ENCODE measurements at regions not wholly inside any gene's neighbourhood (a gene's known extent, or its start where the extent isn't known, plus 50 kb on each side); places are given as distances from the start of the nearest gene placed in this dataset.

DNA sequence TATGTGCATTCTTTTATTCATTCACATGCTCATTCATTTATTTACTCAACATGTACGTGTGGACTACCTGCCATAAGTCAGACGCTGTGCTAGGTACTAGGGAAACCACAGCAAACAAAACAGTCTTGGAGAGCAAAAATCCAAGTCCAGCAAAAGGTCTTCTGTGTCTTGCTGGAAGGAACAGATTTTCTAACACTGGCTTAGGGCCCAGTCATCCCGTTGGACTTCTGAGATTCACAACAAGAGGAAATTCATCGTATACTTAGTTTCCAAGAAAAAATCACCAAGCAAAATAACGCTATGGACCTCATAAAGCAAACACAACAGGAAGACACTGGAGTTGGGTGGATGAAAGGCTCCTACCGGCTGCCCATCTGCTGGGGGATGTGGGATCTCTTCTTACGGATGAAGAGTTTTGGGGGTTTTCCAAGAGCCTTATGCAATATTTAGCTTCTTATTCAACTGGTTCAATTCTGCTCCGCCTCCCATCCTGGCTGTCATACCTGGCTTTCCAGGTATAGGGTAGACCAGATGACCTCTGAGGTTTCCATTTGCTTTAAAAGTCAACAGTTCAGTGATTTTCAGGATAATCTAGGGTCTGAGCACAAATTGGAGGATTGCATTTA is 262.7 kb downstream of the HAUS1 start:
- no peak for TF ChIP-seq GABPA (IDR thresholded peaks at IDR 0.05 in 1 of 2, conservative IDR thresholded peaks at IDR 0.05 in 1 of 2)
- TF ChIP-seq RXRA (IDR thresholded peaks at IDR 0.05), result no peak
- no peak for TF ChIP-seq ZBTB33 (IDR thresholded peaks at IDR 0.05)
- TF ChIP-seq FOXA1 (IDR thresholded peaks at IDR 0.05), result no peak
- TF ChIP-seq HNF4G (IDR thresholded peaks at IDR 0.05), result no peak
- TF ChIP-seq FOXA2 (IDR thresholded peaks at IDR 0.05), result no peak
- TF ChIP-seq CTCF (IDR thresholded peaks at IDR 0.05; ENCODE audit: low read depth, low read length, missing input control), result no peak
- TF ChIP-seq REST (IDR thresholded peaks at IDR 0.05), result no peak
- TF ChIP-seq NR2F2 (IDR thresholded peaks at IDR 0.05), result no peak
- TF ChIP-seq JUND (IDR thresholded peaks at IDR 0.05), result no peak
- TF ChIP-seq EGR1 (IDR thresholded peaks at IDR 0.05; ENCODE audit: low read depth in 2 of 2), result no peak
- TF ChIP-seq ATF3 (IDR thresholded peaks at IDR 0.05), result no peak
- WGBS, result 59% methylated on average over 8 of the region's 8 CpGs
- Histone ChIP-seq H3K27me3 (ENCODE audit: control insufficient read depth in 4 of 4, insufficient read depth in 4 of 4, low read length in 3 of 4) (no peaks in the 10 kb centered on the region), H3K9me3 (ENCODE audit: control insufficient read depth in 4 of 4, low read length in 3 of 4) (no peaks in the 10 kb centered on the region), H3K36me3 (ENCODE audit: control insufficient read depth in 4 of 4, insufficient read depth in 3 of 4, low read depth in 1 of 4, low read length in 3 of 4) (no peaks in the 10 kb centered on the region), H3K9ac (ENCODE audit: low read depth in 1 of 2, low read length in 2 of 2) (no peak overlapping the region), H3K27ac (ENCODE audit: low read depth in 1 of 2, low read length in 2 of 2) (no peak overlapping the region), H3K4me1 (ENCODE audit: control insufficient read depth in 4 of 4, insufficient read depth in 4 of 4, low read length in 3 of 4) (no peaks in the 10 kb centered on the region), H3K4me3 (ENCODE audit: low read depth in 1 of 3, low read length in 3 of 3) (no peak overlapping the region)
- no peak for DNase-seq (ENCODE audit: low spot score)

GRCh38 chr18:46369323-46369722 is 265.1 kb downstream of the HAUS1 start:
- H3K27me3 ChIP-seq (ENCODE audit: control insufficient read depth in 4 of 4, insufficient read depth in 4 of 4, low read length in 3 of 4), result no peaks in the 10 kb centered on the region
- no peak overlapping the region for H3K4me3 ChIP-seq (ENCODE audit: low read depth in 1 of 3, low read length in 3 of 3)
- TF ChIP-seq TAF1 (conservative IDR thresholded peaks at IDR 0.05) (no peak), SP1 (IDR thresholded peaks at IDR 0.05) (no peak), FOXA2 (IDR thresholded peaks at IDR 0.05) (no peak), ZBTB33 (IDR thresholded peaks at IDR 0.05) (no peak), ATF3 (IDR thresholded peaks at IDR 0.05) (no peak), EGR1 (IDR thresholded peaks at IDR 0.05; ENCODE audit: low read depth in 2 of 2) (no peak)
- no peak overlapping the region for H3K27ac ChIP-seq (ENCODE audit: low read depth in 1 of 2, low read length in 2 of 2)
- no peaks in the 10 kb centered on the region for H3K36me3 ChIP-seq (ENCODE audit: control insufficient read depth in 4 of 4, insufficient read depth in 3 of 4, low read depth in 1 of 4, low read length in 3 of 4)
- WGBS, result 84% methylated on average over 4 of the region's 4 CpGs
- H3K4me1 ChIP-seq (ENCODE audit: control insufficient read depth in 4 of 4, insufficient read depth in 4 of 4, low read length in 3 of 4), result no peaks in the 10 kb centered on the region
- no peak for DNase-seq (ENCODE audit: low spot score)
- no peaks in the 10 kb centered on the region for H3K9me3 ChIP-seq (ENCODE audit: control insufficient read depth in 4 of 4, low read length in 3 of 4)
- no peak overlapping the region for H3K9ac ChIP-seq (ENCODE audit: low read depth in 1 of 2, low read length in 2 of 2)

Data from liver (tissue), 8 donors.